ENCODE measurements at regions not wholly inside any gene's neighbourhood (a gene's known extent, or its start where the extent isn't known, plus 50 kb on each side); places are given as distances from the start of the nearest gene placed in this dataset.

DNA sequence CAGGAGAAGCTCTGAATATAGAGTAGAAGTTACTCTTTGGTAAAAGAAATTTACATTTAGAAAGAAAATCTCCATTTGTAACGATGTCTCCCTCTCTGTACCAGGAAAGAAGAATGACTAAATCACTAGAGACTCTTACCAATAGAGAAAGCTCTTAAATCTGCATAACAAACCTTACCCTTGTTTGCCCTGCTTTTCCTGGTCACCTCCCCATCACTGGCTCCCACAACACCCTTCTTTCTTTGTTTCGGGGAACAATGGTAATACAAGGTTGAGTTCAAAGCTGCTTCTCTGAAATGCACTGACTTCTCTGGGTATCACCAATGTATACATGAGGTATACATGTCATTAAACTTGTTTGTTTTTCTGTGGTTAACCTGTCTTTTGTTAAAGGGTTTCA, 351.1 kb upstream of the FLRT2 start:
- no peaks in the 10 kb centered on the region for H3K9me3 ChIP-seq (ENCODE audit: low read depth)
- no peaks in the 10 kb centered on the region for H4K20me1 ChIP-seq (ENCODE audit: insufficient read depth, poor library complexity, severe bottlenecking)
- H3K79me2 ChIP-seq: no peaks in the 10 kb centered on the region
- no peaks in the 10 kb centered on the region for H3K4me1 ChIP-seq (ENCODE audit: insufficient read depth)
- H2AFZ ChIP-seq: no peak overlapping the region
- no peak for TF ChIP-seq EZH2phosphoT487 (IDR thresholded peaks at IDR 0.05; ENCODE audit: low read depth, severe bottlenecking, unreplicated experiment)
- TF ChIP-seq, protein P1, sequence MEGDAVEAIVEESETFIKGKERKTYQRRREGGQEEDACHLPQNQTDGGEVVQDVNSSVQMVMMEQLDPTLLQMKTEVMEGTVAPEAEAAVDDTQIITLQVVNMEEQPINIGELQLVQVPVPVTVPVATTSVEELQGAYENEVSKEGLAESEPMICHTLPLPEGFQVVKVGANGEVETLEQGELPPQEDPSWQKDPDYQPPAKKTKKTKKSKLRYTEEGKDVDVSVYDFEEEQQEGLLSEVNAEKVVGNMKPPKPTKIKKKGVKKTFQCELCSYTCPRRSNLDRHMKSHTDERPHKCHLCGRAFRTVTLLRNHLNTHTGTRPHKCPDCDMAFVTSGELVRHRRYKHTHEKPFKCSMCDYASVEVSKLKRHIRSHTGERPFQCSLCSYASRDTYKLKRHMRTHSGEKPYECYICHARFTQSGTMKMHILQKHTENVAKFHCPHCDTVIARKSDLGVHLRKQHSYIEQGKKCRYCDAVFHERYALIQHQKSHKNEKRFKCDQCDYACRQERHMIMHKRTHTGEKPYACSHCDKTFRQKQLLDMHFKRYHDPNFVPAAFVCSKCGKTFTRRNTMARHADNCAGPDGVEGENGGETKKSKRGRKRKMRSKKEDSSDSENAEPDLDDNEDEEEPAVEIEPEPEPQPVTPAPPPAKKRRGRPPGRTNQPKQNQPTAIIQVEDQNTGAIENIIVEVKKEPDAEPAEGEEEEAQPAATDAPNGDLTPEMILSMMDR (IDR thresholded peaks at IDR 0.05; ENCODE audit: poor library complexity): no peak
- TF ChIP-seq EZH2 (IDR thresholded peaks at IDR 0.05; ENCODE audit: borderline replicate concordance): no peak
- H3K4me2 ChIP-seq: no peak overlapping the region
- no peak overlapping the region for H3K27ac ChIP-seq
- WGBS (ENCODE audit: low lambda C conversion rate, missing lambda C conversion rate): 69% methylated on average over 2 of the region's 2 CpGs
- H3K36me3 ChIP-seq (replicated peaks; ENCODE audit: insufficient read depth, low read depth): no peaks in the 10 kb centered on the region
- no peak for DNase-seq (ENCODE audit: low spot score)
- no peak overlapping the region for H3K4me3 ChIP-seq
- no peaks in the 10 kb centered on the region for H3K9me2 ChIP-seq (replicated peaks; ENCODE audit: insufficient read depth)
- no peaks in the 10 kb centered on the region for H3K27me3 ChIP-seq

DNA sequence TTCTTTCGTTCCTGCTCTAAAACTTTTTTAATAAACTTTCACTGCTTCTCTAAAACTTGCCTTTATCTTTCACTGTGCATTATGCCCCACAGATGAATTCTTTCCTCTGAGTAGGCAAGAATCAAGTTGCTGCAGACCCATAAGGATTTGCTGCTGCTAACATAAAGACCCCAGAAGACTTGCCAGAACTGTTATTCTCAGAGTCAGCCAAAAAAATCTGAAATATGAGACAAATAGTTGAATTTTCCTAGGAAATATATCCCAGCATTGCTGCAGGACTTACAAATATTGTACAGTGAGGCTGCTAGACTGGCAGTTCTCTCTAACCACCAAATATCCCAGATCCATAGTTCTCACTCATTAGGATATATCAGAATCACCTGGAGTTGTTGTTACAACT, 349.1 kb upstream of the FLRT2 start:
- DNase-seq (ENCODE audit: low spot score): no peak
- no peaks in the 10 kb centered on the region for H3K36me3 ChIP-seq (replicated peaks; ENCODE audit: insufficient read depth, low read depth)
- TF ChIP-seq, protein P1 (IDR thresholded peaks at IDR 0.05; ENCODE audit: poor library complexity): no peak
- no peak for TF ChIP-seq EZH2phosphoT487 (IDR thresholded peaks at IDR 0.05; ENCODE audit: low read depth, severe bottlenecking, unreplicated experiment)
- TF ChIP-seq EZH2 (IDR thresholded peaks at IDR 0.05; ENCODE audit: borderline replicate concordance): no peak
- H3K4me1 ChIP-seq (ENCODE audit: insufficient read depth): no peaks in the 10 kb centered on the region
- H3K79me2 ChIP-seq: no peaks in the 10 kb centered on the region
- 89% methylated on average over 1 of the region's 1 CpG for WGBS (ENCODE audit: low lambda C conversion rate, missing lambda C conversion rate)
- H3K4me3 ChIP-seq: no peak overlapping the region
- no peaks in the 10 kb centered on the region for H3K9me2 ChIP-seq (replicated peaks; ENCODE audit: insufficient read depth)
- H3K27me3 ChIP-seq: no peaks in the 10 kb centered on the region
- H4K20me1 ChIP-seq (ENCODE audit: insufficient read depth, poor library complexity, severe bottlenecking): no peaks in the 10 kb centered on the region
- no peak overlapping the region for H3K4me2 ChIP-seq
- no peak overlapping the region for H2AFZ ChIP-seq
- no peak overlapping the region for H3K27ac ChIP-seq
- no peaks in the 10 kb centered on the region for H3K9me3 ChIP-seq (ENCODE audit: low read depth)

DNA sequence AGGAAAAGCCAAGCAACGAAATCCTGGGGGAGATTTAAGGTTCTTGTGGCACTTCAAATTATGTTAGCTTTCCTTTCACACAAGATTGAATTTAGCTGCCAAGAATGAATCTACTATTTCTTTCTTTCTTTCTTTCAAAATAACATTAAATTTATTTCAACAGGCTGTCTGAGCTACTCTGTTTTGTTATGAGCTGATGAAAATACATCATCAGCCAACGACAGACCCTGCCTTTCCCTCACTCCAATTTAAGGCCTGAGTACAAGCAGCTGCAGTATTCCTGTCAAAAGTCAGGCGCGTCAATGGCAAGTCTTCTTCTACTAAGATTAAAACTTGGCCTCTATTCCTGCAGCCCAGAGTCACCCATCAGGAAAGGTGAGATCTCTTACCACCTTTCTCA, 347.7 kb upstream of the FLRT2 start:
- no peak overlapping the region for H3K27ac ChIP-seq
- H3K36me3 ChIP-seq (replicated peaks; ENCODE audit: insufficient read depth, low read depth): no peaks in the 10 kb centered on the region
- H3K4me3 ChIP-seq: no peak overlapping the region
- H4K20me1 ChIP-seq (ENCODE audit: insufficient read depth, poor library complexity, severe bottlenecking): no peaks in the 10 kb centered on the region
- no peak overlapping the region for H2AFZ ChIP-seq
- H3K27me3 ChIP-seq: no peaks in the 10 kb centered on the region
- no peaks in the 10 kb centered on the region for H3K9me3 ChIP-seq (ENCODE audit: low read depth)
- H3K4me2 ChIP-seq: no peak overlapping the region
- H3K9me2 ChIP-seq (replicated peaks; ENCODE audit: insufficient read depth): no peaks in the 10 kb centered on the region
- TF ChIP-seq, protein P1 (IDR thresholded peaks at IDR 0.05; ENCODE audit: poor library complexity): no peak
- TF ChIP-seq EZH2phosphoT487 (IDR thresholded peaks at IDR 0.05; ENCODE audit: low read depth, severe bottlenecking, unreplicated experiment): no peak
- 85% methylated on average over 4 of the region's 4 CpGs for WGBS (ENCODE audit: low lambda C conversion rate, missing lambda C conversion rate)
- H3K4me1 ChIP-seq (ENCODE audit: insufficient read depth): no peaks in the 10 kb centered on the region
- no peaks in the 10 kb centered on the region for H3K79me2 ChIP-seq
- DNase-seq (ENCODE audit: low spot score): no peak

DNA sequence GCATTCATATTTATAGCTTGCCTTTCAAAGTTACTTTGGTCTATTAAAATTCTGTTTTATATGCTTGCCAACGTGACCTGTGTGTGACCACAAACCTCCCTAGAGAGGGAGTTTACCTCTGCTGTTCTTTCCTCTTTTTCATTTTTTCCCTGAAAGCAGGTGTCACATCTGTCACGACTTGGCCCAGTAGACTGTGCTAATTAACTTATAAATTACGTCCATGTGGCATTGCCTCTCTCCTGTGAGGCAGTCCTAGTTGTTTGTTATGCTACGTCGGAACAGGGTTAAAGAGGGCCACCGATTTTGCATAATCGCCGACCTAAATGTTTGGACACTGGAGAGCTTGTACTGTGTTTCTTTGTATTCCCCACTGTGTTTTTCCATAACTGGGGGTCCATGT, 343.9 kb upstream of the FLRT2 start:
- no peaks in the 10 kb centered on the region for H3K9me3 ChIP-seq (ENCODE audit: low read depth)

More for the DNA sequence above, 343.9 kb upstream of the FLRT2 start:
- TF ChIP-seq, protein P1 (IDR thresholded peaks at IDR 0.05; ENCODE audit: poor library complexity): no peak
- no peak for TF ChIP-seq EZH2phosphoT487 (IDR thresholded peaks at IDR 0.05; ENCODE audit: low read depth, severe bottlenecking, unreplicated experiment)
- no peaks in the 10 kb centered on the region for H3K4me1 ChIP-seq (ENCODE audit: insufficient read depth)
- H3K9me2 ChIP-seq (replicated peaks; ENCODE audit: insufficient read depth): no peaks in the 10 kb centered on the region
- no peak overlapping the region for H3K4me2 ChIP-seq
- H3K27ac ChIP-seq: no peak overlapping the region
- H4K20me1 ChIP-seq (ENCODE audit: insufficient read depth, poor library complexity, severe bottlenecking): no peaks in the 10 kb centered on the region
- no peaks in the 10 kb centered on the region for H3K79me2 ChIP-seq
- DNase-seq (ENCODE audit: low spot score): no peak
- 89% methylated on average over 8 of the region's 8 CpGs for WGBS (ENCODE audit: low lambda C conversion rate, missing lambda C conversion rate)
- no peaks in the 10 kb centered on the region for H3K27me3 ChIP-seq
- no peak overlapping the region for H2AFZ ChIP-seq
- no peak overlapping the region for H3K4me3 ChIP-seq
- no peaks in the 10 kb centered on the region for H3K36me3 ChIP-seq (replicated peaks; ENCODE audit: insufficient read depth, low read depth)
